Testis (tissue), 2 donors: ENCODE measurements at regions not wholly inside any gene's neighbourhood (a gene's known extent, or its start where the extent isn't known, plus 50 kb on each side); places are given as distances from the start of the nearest gene placed in this dataset.

Source experiments
- DNase-seq: peaks from one replicate; pipeline ENCODE4 v3.0.0-alpha.2; 2019
- H3K27ac ChIP-seq, 2 donors: fragments of 200-600 bp; sonication (generic); one replicate each; pipeline ENCODE4 v1.5.1; 2019
- H3K27me3 ChIP-seq: fragments of 200-600 bp; sonication (generic); one replicate; pipeline ENCODE4 v1.5.1; 2019
- H3K36me3 ChIP-seq: fragments of 200-600 bp; sonication (generic); one replicate; pipeline ENCODE4 v1.5.1; 2017; ENCODE audit warnings: low read depth; ENCODE audit errors: missing control alignments
- H3K4me1 ChIP-seq: fragments of 200-600 bp; sonication (generic); one replicate; pipeline ENCODE4 v1.5.1; 2019
- H3K4me3 ChIP-seq, 2 donors: fragments of 200-600 bp; sonication (generic); one replicate each; pipeline ENCODE4 v1.5.1; 2017 to 2019
- H3K9me3 ChIP-seq: fragments of 200-600 bp; sonication (generic); one replicate; pipeline ENCODE4 v1.5.1; 2017
- CTCF ChIP-seq, 3 experiments: fragments of 450-650 bp in 2 of 3; fragments of 200-600 bp in 1 of 3; sonication (generic) in 1 of 3; IDR thresholded peaks; one replicate each; pipeline ENCODE4 v1.5.1; 2016 to 2019; ENCODE audit warnings: antibody characterized with exemption in 3 of 3, mild to moderate bottlenecking in 2 of 3, moderate library complexity in 1 of 3
- POLR2A ChIP-seq: fragments of 450-650 bp; IDR thresholded peaks from one replicate; pipeline ENCODE4 v1.6.1; 2017; ENCODE audit warnings: antibody characterized with exemption, mild to moderate bottlenecking, moderate library complexity
- WGBS, 2 donors: methylation state at CpG; one replicate each; pipeline ENCODE4 v1.1.5; 2018; 5-methylcytosine and 5-hydroxymethylcytosine counted together
- intact Hi-C: fragments of 100-400 bp; cut with DNase I; formaldehyde crosslinking; loops from one replicate; pipeline ENCODE4 v1.15.1; 2023; ENCODE audit warnings: low total_unique reads

- no peaks in the 10 kb centered on the region for H3K4me1 ChIP-seq
- intact Hi-C loops: no loop called here
- no peak overlapping the region for H3K27ac ChIP-seq
- no peak overlapping the region for H3K4me3 ChIP-seq
- no peaks in the 10 kb centered on the region for H3K36me3 ChIP-seq
- TF ChIP-seq POLR2A (no peak), CTCF (IDR thresholded peaks at IDR 0.05) (no peak)
- WGBS, 2 donors: 58% methylated on average over 3 of the region's 3 CpGs; no CpG with 5 or more reads in 1 of the 2 donors
- no peaks in the 10 kb centered on the region for H3K27me3 ChIP-seq
- no peaks in the 10 kb centered on the region for H3K9me3 ChIP-seq
- DNase-seq: no peak
Observed at GRCh38 chr2:67877301-67877700, 185.5 kb downstream of the C1D start.

DNA sequence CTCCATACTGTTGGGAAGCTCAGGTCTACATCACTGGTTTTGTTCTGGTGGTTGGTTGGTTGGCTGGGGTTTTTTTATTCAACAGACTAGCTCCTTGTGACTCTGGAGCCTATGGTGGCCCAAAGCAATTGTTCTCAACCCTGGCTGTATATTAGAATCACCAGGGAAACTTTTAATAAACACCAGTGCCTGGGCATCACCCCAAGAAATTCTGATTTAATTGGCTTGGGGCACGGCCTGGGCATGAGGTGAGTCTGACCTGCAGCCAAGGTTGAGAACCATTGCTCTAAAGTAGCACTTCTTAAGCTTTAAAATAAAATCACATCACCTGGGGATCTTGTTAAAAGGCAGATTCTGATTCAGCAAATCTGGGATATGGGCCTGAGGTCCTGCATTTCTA lies 184.1 kb downstream of the C1D start:
- Histone ChIP-seq H3K27ac (no peak overlapping the region), H3K9me3 (no peaks in the 10 kb centered on the region), H3K36me3 (no peaks in the 10 kb centered on the region), H3K4me3 (no peak overlapping the region), H3K27me3 (no peaks in the 10 kb centered on the region), H3K4me1 (no peaks in the 10 kb centered on the region)
- WGBS, 2 donors: 77 to 91% methylated on average over 1 of the region's 1 CpG
- intact Hi-C loops: no loop called here
- TF ChIP-seq POLR2A: no peak
- TF ChIP-seq CTCF (IDR thresholded peaks at IDR 0.05): no peak
- DNase-seq: no peak

DNA sequence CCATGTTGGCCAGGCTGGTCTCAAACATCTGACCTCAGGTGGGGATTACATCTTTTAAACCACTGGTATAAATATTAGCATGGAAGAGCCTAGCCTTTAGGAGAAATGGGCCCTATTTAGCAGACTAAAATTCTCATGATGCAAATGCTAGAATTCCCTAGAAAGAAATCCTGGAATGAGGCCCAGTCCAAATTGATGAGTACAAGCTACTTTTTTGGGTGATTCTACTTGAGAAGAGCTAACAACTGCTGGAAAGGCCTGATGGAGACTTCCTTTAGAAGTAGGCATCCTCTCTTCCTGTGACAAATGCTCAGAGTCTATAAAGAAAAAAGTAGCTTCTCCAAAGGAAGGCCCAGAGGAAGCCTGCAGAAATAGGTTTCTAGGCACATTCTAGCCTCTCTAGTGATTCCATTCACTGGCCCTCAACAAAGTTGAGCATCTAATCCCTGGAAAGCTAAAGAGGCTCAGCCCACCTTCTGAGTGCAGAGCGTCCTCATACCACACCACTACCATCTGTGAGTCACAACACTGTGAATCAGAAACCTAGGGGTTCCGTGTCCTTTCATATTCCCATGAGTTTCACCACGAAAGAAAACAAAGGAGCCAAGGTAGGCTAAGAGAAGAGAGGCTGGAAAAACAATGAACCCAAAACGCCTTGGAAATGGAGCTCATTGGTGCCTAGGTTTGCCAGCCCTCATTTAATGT lies 183.1 kb downstream of the C1D start:
- no peaks in the 10 kb centered on the region for H3K36me3 ChIP-seq
- DNase-seq: no peak
- no peaks in the 10 kb centered on the region for H3K27me3 ChIP-seq
- intact Hi-C loops: no loop called here
- no peaks in the 10 kb centered on the region for H3K9me3 ChIP-seq
- H3K4me3 ChIP-seq: no peak overlapping the region
- 74 to 81% methylated on average over 4 of the region's 4 CpGs for WGBS, 2 donors
- H3K27ac ChIP-seq: no peak overlapping the region
- no peaks in the 10 kb centered on the region for H3K4me1 ChIP-seq
- no peak for TF ChIP-seq POLR2A
- no peak for TF ChIP-seq CTCF (IDR thresholded peaks at IDR 0.05)

DNA sequence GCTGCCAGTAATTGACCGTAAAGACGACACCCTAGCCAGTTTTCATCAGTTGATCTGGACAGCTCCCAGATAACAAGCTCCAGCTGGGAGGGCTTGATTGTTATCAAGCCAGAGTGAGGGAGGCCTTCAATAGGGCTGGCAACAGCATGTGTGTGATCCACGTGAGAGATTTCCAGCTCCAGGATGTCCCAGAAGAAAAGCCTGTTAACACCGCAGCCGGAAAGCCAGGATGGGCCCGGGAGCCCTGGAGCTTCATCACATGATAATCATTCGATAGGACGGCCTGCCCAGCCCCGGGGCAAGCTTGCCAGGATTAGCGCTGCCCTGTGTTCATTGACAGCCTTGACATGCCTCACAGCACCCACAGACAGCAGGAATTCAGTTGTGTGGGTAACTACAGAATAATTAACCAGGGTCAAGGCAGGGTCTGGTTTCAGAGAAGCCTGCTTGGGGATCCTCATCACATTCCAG lies 182.5 kb downstream of the C1D start:
- intact Hi-C loops: no loop called here
- no peaks in the 10 kb centered on the region for H3K27me3 ChIP-seq
- no peaks in the 10 kb centered on the region for H3K4me1 ChIP-seq
- WGBS, 2 donors: 76 to 81% methylated on average over 3 to 10 of the region's 10 CpGs
- no peak for DNase-seq
- H3K9me3 ChIP-seq: no peaks in the 10 kb centered on the region
- H3K36me3 ChIP-seq: no peaks in the 10 kb centered on the region
- H3K27ac ChIP-seq: no peak overlapping the region
- no peak overlapping the region for H3K4me3 ChIP-seq
- TF ChIP-seq CTCF (IDR thresholded peaks at IDR 0.05) (no peak), POLR2A (no peak)

- intact Hi-C loops: no loop called here
- Histone ChIP-seq H3K4me3 (no peak overlapping the region), H3K9me3 (no peaks in the 10 kb centered on the region), H3K4me1 (no peaks in the 10 kb centered on the region), H3K36me3 (no peaks in the 10 kb centered on the region), H3K27me3 (no peaks in the 10 kb centered on the region), H3K27ac (no peak overlapping the region)
- no peak for DNase-seq
- 48 to 51% methylated on average over 4 of the region's 4 CpGs for WGBS, 2 donors
- TF ChIP-seq CTCF (IDR thresholded peaks at IDR 0.05): no peak
- TF ChIP-seq POLR2A: no peak
Observed at GRCh38 chr2:67881816-67882215, 181.0 kb downstream of the C1D start.
